ENCODE measurements at regions not wholly inside any gene's neighbourhood (a gene's known extent, or its start where the extent isn't known, plus 50 kb on each side); places are given as distances from the start of the nearest gene placed in this dataset.
"Not testable (repeated sequence)": the region's sequence is repeated elsewhere in the genome, so short reads cannot be mapped to it uniquely, and the experiment has no call there.

- H3K4me1 ChIP-seq: no peaks in the 10 kb centered on the region
- DNase-seq: no peak
- no peak overlapping the region for H3K27ac ChIP-seq
- H3K27me3 ChIP-seq (replicated peaks in 1 of 7): no peaks in the 10 kb centered on the region
- intact Hi-C loops (cut with DNase I; ENCODE audit: low total_unique reads): no loop called here
- peaks cover 0 to 8% (median 2%) of the 10 kb centered on the region in 8 donors for H3K9me3 ChIP-seq
- H3K4me3 ChIP-seq: no peak overlapping the region
- 55 to 85% (median 71%) methylated on average over 2 of the region's 2 CpGs for WGBS, 5 donors
- no peak for TF ChIP-seq CTCF (IDR thresholded peaks at IDR 0.05 in 8 of 11, conservative IDR thresholded peaks at IDR 0.05 in 3 of 11)
- no peak for TF ChIP-seq POLR2AphosphoS5 (IDR thresholded peaks at IDR 0.05)
- TF ChIP-seq POLR2A (IDR thresholded peaks at IDR 0.05): no peak
- H3K36me3 ChIP-seq: no peaks in the 10 kb centered on the region
Measured at GRCh38 chr1:191760016-191760415, 398.2 kb upstream of the RGS18 start.

- intact Hi-C loops (cut with DNase I; ENCODE audit: low total_unique reads): no loop called here
- Histone ChIP-seq H3K27ac (no peak overlapping the region), H3K36me3 (no peaks in the 10 kb centered on the region), H3K9me3 (peaks cover 0 to 6% (median 0%) of the 10 kb centered on the region in 8 donors), H3K27me3 (replicated peaks in 1 of 7) (no peaks in the 10 kb centered on the region), H3K4me1 (no peaks in the 10 kb centered on the region), H3K4me3 (no peak overlapping the region)
- 33 to 90% (median 70%) methylated on average over 1 of the region's 1 CpG for WGBS, 5 donors
- no peak for DNase-seq
- no peak for TF ChIP-seq POLR2A (IDR thresholded peaks at IDR 0.05)
- no peak for TF ChIP-seq CTCF (IDR thresholded peaks at IDR 0.05 in 8 of 11, conservative IDR thresholded peaks at IDR 0.05 in 3 of 11)
- no peak for TF ChIP-seq POLR2AphosphoS5 (IDR thresholded peaks at IDR 0.05)
Measured at GRCh38 chr1:191788551-191788950, 369.7 kb upstream of the RGS18 start.

DNA sequence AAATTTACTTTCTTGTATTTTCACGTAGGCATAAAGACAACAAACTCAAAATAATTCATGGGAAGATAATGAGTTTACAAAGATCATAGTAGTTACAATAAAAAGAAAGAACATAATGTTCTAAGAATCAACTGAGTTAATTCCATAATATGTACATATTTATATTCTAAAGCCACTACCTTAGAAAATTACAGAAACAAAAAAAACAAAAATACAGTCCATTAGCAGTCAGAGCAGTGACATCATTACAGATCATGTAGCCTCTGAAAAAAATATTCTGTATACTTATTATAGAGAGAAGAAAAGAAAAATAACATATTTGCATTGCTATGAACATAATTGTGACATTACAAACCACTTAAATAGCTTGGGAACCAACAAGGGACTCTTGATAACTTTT, 360.1 kb upstream of the RGS18 start:
- Histone ChIP-seq H3K4me3 (no peak overlapping the region), H3K36me3 (no peaks in the 10 kb centered on the region), H3K9me3 (peaks cover 0 to 6% (median 0%) of the 10 kb centered on the region in 8 donors), H3K4me1 (no peaks in the 10 kb centered on the region), H3K27me3 (replicated peaks in 1 of 7) (no peaks in the 10 kb centered on the region), H3K27ac (no peak overlapping the region)
- intact Hi-C loops (cut with DNase I; ENCODE audit: low total_unique reads): no loop called here
- DNase-seq: no peak
- TF ChIP-seq CTCF (IDR thresholded peaks at IDR 0.05 in 8 of 11, conservative IDR thresholded peaks at IDR 0.05 in 3 of 11) (no peak), POLR2A (IDR thresholded peaks at IDR 0.05) (no peak), POLR2AphosphoS5 (IDR thresholded peaks at IDR 0.05) (no peak)
- WGBS, 5 donors: 65 to 88% (median 74%) methylated on average over 1 of the region's 1 CpG

DNA sequence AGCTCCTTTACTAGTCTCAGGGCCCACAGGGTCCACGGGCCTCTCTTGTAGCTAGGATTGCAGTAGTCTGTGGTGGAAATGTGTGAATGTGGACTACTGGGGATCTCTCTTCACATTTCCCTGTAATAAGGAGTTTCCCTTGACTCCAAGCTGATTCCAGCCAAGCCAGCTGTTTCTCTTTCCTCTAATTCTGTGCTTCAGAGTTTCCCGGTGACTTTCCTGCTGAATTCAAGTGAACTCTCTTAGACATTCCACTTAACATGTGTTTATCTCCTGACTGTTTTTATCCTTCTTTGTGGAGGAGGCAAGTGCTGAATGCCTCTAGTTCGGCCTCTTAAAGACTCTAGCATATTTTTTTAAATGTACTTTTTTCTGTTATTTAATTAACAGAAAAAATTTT, 354.0 kb upstream of the RGS18 start:
- no peak for DNase-seq
- Histone ChIP-seq H3K27ac (no peak overlapping the region), H3K36me3 (no peaks in the 10 kb centered on the region), H3K4me1 (no peaks in the 10 kb centered on the region), H3K9me3 (no peaks in the 10 kb centered on the region), H3K4me3 (no peak overlapping the region), H3K27me3 (replicated peaks in 1 of 7) (no peaks in the 10 kb centered on the region)
- TF ChIP-seq CTCF (IDR thresholded peaks at IDR 0.05 in 8 of 11, conservative IDR thresholded peaks at IDR 0.05 in 3 of 11) (no peak), POLR2A (IDR thresholded peaks at IDR 0.05) (no peak), POLR2AphosphoS5 (IDR thresholded peaks at IDR 0.05) (no peak)
- WGBS, 5 donors: 46 to 65% (median 63%) methylated on average over 3 of the region's 3 CpGs
- intact Hi-C loops (cut with DNase I; ENCODE audit: low total_unique reads): no loop called here

DNA sequence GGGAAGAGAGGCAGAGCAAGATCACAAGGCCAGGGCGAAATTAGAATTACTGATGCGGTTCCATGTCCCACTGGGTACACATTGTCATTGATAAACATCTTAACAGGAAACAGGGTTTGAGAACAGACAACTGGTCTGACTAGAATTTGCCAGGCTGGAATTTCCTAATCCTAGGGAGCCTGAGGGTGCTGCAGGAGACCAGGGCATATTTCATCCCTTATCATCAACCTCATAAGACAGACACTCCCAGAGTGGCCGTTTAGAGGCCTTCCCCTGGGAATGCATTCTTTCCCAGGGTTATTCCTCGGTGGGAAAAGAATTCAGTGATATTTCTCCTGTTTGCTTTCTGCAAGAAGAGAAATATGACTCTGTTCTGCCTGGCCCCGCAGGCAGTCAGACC, 344.7 kb upstream of the RGS18 start:
- H3K27me3 ChIP-seq (replicated peaks in 1 of 7); H3K4me3 ChIP-seq; H3K36me3 ChIP-seq; intact Hi-C loops (cut with DNase I; ENCODE audit: low total_unique reads); DNase-seq; H3K27ac ChIP-seq; H3K4me1 ChIP-seq: not testable (repeated sequence)
- 76 to 87% (median 82%) methylated on average over 5 of the region's 5 CpGs for WGBS, 5 donors
- peaks cover 0 to 28% (median 15%) of the 10 kb centered on the region in 8 donors for H3K9me3 ChIP-seq
